Left kidney (tissue), 1 donor: ENCODE measurements at regions not wholly inside any gene's neighbourhood (a gene's known extent, or its start where the extent isn't known, plus 50 kb on each side); places are given as distances from the start of the nearest gene placed in this dataset.
"Not testable (repeated sequence)": the region's sequence is repeated elsewhere in the genome, so short reads cannot be mapped to it uniquely, and the experiment has no call there.

Source experiments
- DNase-seq: peaks from one replicate; pipeline ENCODE4 v3.0.0-alpha.2; 2013

- not testable (repeated sequence) for DNase-seq
Measured at GRCh38 chr5:88615767-88616166, 267.2 kb downstream of the MEF2C start.

DNA sequence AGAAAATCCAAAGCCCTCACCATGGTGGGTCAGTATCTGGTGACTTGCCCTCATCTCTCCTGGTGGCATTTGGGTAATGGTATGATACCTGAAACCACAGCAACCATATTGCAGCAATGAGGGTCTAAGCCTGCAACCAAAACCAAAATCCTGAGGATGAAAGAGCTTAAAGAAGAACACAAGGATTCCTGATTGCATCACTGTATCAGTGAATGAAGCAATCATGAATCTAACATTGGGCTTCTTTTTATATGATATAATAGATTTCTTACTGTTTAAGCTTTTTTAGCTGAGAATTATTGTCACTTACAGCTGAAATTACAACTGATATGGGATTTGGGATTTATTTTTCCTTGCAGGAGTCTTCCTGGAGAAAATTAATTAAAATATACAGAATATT lies 269.9 kb downstream of the MEF2C start:
- DNase-seq = no peak

GRCh38 chr5:88610586-88610985 lies 272.4 kb downstream of the MEF2C start:
- no peak for DNase-seq

DNA sequence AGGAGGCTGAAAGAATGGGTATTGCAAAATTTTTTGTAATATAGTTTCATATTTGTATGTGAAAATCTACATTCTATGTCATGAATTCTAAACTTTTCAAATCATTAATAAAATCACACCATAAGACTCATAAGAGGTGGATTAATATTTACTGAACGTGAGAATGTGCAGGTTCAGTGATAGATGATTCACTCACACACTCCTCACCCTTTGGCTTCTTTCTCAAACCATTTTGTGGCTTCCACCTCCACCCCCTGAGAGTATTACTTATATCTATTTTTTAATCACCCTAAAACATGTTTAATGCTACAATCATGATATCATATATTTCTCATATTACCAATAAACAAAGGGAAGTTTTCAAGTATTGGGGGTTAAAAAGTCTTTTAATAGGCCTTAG lies 275.5 kb downstream of the MEF2C start:
- no peak for DNase-seq

DNA sequence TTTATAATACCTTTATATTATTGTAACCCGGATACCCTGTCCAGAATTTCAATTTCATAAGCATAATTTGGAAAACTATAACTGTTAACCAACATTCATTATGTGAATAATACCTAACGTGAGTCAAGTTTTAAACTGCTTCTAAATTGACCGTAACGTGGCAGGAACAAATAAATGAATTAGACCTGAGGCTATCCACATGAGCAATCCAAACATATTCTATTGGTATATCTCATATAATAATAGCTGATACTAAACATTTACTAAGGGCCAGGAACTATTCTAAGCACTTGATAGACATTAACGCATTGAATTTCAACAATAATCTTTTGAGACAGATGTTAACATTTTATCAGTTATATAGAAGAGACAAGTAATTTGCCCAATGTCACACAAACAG lies 276.4 kb downstream of the MEF2C start:
- no peak for DNase-seq

DNA sequence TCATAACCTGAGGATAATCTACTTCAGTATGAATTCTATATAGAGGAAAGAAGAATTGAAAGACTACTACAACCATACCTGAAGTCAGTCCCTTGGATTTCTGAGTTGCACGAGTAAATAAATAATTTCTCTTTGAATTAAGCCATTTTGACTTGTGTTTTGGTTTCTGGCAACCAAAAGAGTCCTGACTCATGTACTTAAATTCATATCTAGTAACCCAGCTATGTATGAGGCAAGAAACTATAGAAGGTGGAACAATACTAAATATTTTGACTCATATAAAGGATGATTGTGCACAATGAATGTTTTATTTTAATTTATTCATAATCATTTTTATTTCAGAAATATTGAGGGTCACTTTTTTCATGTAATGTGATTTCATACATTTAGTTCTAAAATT lies 276.8 kb downstream of the MEF2C start:
- no peak for DNase-seq

DNA sequence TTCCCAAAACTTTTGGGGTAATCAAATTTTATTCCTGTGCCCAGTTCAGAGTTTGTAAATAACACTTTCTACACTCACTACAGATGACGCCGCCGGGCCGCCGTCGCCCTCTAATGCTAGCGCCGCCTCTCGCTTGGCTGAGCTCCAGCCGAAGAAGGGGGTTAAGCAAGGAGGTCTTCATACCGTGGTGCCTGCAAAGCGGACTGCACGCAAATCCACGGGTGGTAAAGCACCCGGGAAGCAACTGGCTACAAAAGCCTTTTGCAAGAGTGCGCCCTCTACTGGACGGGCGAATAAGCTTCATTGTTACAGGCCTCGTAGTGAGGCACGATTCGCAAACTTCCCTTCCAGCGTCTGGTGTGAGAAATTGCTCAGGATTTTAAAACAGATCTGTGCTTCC lies 280.4 kb downstream of the MEF2C start:
- DNase-seq = no peak

GRCh38 chr5:88594441-88594840 lies 288.5 kb downstream of the MEF2C start:
- DNase-seq = no peak

GRCh38 chr5:88588609-88589008 lies 294.4 kb downstream of the MEF2C start:
- no peak for DNase-seq

DNA sequence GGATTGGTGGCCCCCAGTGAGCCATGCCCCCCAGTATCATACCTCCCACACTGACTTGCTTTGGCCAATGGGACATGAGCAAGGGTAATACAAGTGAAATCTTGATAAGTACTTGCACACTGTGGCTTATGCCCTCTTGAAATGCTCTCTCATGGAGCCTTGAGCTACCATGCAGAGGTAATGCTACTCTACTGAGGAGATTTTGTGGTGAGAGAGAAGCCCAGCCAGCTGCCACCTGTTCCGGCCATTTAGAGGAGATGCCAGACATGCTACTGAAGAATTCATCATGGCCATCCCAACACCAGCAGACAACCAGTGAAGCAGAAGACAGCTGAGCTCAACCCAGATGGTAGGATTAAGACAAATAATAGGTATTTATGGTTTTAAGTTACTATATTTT lies 299.5 kb downstream of the MEF2C start:
- DNase-seq = no peak

DNA sequence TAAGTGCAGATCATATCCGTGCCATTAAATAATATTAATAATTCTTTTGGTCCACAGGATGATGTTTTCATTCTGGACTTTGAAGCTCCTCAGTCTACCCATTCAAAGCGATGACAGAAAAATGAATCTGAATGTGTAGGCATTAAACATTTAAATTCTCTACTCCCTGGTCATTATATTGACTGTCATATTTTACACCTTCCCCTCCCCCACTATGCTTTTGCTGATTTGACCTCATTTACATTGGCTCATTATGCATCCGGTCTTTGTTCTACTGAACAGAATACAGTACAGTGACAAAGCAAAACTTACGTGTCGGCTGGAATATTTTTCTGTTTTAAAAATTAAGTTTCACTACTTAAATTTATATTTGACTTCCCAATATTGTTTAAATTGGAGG lies 289.7 kb upstream of the TMEM161B start:
- DNase-seq = no peak

GRCh38 chr5:88557881-88558280 lies 289.2 kb upstream of the TMEM161B start:
- no peak for DNase-seq

GRCh38 chr5:88557131-88557530 lies 288.5 kb upstream of the TMEM161B start:
- DNase-seq = no peak

- no peak for DNase-seq
Measured at GRCh38 chr5:88556406-88556805, 287.8 kb upstream of the TMEM161B start.

DNA sequence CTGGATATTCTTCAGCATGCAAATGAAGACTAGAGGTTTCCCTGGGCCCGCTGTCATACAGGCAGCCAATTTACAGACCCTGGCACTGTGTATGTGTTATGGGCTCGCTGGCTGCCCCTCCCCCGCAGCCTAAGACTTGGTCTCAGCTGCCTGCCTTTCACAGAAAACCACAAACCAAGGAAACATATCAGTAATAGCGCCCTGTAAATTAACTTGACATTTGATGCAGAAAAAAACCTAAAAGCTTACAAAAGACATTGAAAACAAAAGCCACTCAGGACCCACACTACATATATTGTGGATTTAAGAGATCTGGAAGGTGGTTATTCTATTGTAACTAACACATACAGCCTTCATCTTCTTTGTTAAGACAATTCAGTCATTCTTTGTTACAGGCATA lies 287.0 kb upstream of the TMEM161B start:
- no peak for DNase-seq

DNA sequence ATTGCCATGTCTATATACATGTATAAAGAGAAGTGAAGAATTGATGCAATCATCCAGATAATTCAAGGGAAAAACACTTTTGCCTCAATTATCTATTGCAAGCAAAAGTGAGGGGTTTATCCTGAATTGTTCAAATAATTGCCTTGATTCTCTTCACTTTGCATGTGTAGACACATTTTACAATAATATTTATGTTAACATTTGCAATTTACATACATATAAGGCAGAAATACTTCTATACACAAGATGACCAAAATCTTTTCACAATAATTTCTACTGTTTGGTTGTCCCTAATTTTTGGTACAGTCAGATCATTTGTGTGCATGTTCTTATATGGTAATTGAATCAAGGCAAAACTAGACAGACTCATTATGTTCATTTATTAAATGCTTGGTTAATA lies 285.3 kb upstream of the TMEM161B start:
- DNase-seq = no peak

DNA sequence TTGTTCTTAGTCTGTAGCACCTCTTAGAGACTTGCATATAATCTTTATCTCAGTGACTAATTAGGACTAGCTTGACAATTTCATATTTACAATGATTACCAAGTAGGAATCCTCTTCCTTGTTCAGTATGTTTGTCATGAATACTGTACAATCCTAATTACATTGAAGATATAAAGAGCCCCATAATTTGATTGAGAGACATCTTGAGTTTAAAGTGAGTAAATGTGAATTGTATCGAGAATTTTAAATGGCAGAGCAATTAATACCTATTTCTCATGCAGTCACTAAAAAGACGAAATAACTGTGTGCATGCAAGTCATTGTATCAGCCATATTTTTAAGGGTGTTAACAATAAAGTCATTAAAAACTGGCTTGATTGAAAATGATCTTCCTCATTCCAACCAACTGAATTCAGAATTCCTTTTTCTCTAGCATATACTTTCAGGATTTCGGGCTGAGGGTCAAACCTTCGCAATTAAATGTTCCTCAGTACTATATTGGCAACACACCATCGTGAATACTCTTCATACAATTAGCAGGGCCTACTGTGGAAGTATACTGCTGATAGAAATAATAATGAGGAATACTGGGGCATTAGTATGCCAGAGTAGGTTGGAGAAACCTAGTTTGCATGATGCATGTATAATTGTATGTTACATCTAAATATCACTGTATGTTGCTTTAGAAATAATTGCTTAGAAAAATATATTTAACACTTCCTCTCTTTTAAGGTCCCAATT lies 284.7 kb upstream of the TMEM161B start:
- no peak for DNase-seq

- DNase-seq = no peak
Measured at GRCh38 chr5:88552426-88552825, 283.8 kb upstream of the TMEM161B start.

DNA sequence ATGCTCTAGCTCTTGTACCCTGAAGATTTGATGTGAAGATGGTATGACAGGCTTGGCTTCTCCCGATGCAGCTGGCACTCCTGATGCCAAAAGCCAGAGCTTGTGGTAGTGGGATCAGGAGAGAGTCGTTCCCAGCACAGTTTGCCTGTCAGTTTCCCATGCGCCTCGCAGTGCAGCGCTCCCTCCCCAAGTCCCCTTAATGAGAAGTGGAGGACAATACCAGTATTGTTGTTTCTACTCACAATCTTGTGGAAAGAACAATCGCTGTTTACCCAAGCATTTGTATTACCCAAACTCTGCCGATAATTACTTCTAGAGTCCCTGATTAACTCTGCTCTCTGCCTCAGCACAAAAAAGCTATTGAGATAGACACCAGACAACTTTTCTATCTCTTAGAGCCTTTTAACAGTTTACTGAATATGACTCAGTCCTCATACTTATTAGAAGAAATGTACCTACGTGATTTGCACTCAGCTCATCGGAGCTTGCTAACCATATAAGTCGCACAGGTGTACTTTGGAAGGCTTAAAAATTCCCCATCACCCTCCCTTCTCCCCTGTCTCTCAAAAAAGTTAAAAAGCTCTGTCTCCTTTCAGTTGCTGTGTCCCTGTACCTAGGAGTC lies 283.2 kb upstream of the TMEM161B start:
- no peak for DNase-seq

- DNase-seq = no peak
Measured at GRCh38 chr5:88550736-88551135, 282.1 kb upstream of the TMEM161B start.

DNA sequence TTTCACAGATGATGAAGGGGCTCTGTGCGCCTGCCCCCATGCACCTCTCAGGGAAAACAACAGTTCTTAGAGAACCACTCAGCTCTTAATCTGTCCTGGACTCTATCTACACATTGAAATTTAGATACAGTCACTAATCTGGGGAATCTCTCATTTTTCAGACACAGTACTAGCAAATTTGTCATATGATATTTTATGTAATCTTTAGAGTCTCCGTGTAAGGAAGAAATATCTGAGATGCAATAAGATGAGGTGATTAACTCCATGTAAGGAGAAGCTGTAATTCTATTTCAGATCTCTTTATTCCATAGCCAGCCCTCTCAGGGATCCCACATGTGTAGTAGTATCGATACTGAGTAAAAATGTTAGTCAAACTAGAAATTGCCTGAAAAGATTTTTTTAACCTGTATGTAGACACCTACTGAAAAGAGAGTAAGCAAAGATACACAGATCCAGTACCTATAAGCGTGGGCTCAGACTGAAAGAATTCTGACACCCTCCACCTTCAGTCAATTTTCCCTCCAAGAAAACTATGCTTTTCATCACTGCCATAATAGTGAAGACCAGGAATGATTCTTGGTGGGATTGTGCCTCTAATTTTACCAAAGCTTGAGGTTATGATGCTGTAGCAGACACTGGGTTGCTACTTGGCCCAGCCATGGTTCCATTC lies 279.6 kb upstream of the TMEM161B start:
- DNase-seq = no peak

- DNase-seq = no peak
Measured at GRCh38 chr5:88545338-88545737, 276.7 kb upstream of the TMEM161B start.

GRCh38 chr5:88544671-88545070 lies 276.0 kb upstream of the TMEM161B start:
- DNase-seq = no peak
